Activated CD4-positive, alpha-beta T cell treated with anti-CD3 and anti-CD28 coated beads, Interleukin-2, Interleukin-6, amounts not matched to agents 100 ng/mL and 50 ng/mL, durations not matched to agents 16 hours and 8 hours (primary cell): ENCODE measurements at regions not wholly inside any gene's neighbourhood (a gene's known extent, or its start where the extent isn't known, plus 50 kb on each side); places are given as distances from the start of the nearest gene placed in this dataset.
A peak's percentile ranks its signal among the peaks of the same experiment; 100 is the strongest.
"Not testable (repeated sequence)": the region's sequence is repeated elsewhere in the genome, so short reads cannot be mapped to it uniquely, and the experiment has no call there.

Source experiments
- DNase-seq: peaks from one replicate; pipeline ENCODE4 v3.0.0-alpha.2; 2020

DNA sequence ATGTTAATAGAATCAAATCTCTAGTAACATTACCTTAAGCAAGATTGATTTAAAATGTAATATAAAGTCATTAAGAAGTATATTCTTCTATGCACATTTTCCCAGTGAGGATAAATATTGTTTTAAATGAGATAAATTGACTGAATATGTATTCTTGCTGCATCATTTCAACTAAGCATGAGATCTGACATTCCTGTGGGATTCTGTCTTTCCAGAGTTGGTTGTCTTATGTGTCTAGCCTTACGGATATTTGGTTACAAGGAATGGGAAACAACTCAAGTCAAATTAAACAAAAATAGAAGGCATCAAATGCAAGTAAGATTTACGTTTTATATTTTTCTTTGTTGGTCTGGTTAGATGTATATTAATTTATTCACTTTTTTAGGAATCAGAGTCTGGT is 287.5 kb downstream of the PTGER3 start:
- no peak for DNase-seq

DNA sequence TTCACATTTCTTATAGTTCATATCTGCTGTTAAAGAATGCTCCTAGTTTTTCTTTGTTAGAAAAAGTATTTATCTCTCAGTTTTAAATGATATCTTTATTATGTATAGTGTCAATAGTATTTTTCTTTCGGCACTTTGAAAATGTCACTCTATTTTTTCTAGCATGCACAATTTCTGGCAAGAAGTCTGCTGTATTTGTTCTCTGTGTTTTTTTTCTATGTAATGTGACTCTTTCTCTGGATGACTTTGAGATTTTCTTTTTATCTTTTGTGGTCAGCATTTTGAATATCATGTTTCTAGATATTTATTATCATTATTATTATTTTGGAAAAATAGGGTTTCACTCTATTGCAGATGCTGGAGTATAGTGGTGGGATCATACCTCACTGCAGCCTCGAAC is 285.2 kb downstream of the PTGER3 start:
- DNase-seq = no peak

GRCh38 chr1:70764747-70765146 is 282.9 kb downstream of the PTGER3 start:
- peak; percentile 43 for DNase-seq

DNA sequence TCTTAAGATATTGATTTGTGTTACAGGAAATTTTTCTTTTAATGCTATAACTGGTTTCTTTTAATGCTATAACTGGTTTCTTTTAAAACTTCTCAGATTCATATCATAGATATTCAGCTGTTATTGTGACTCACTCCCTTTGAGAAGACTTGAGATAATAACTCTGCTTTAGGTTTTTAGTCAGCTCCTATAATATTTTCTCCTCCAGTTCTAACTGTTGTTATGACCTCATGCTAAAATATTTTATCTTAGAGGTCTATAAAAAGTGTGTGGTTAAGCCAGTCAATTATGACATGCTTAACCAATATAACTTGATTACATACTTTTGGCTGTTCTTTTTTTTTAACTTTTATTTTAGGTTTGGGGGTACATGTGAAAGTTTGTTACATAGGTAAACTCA is 280.2 kb downstream of the PTGER3 start:
- DNase-seq = no peak

GRCh38 chr1:70768216-70768615 is 279.4 kb downstream of the PTGER3 start:
- DNase-seq = no peak

GRCh38 chr1:70778056-70778762 is 269.4 kb downstream of the PTGER3 start:
- DNase-seq = no peak

DNA sequence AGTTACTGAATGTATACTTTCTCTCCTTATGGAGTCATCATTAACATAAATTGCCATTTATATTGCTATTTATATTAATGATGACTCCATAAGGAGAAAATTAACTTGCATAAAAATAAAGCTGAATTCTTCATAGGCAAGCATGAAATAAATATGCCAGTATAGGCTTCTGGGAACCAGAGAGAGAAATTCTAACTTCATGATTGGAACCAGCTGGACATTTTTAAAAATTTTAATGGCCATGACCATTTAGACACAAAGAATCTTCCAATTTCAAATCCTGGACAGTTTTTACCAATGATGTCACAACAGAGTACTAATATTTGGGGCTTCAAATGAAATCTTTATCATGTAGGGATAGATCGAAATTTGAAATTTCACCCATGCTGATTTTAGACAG is 268.7 kb downstream of the PTGER3 start:
- DNase-seq = no peak

DNA sequence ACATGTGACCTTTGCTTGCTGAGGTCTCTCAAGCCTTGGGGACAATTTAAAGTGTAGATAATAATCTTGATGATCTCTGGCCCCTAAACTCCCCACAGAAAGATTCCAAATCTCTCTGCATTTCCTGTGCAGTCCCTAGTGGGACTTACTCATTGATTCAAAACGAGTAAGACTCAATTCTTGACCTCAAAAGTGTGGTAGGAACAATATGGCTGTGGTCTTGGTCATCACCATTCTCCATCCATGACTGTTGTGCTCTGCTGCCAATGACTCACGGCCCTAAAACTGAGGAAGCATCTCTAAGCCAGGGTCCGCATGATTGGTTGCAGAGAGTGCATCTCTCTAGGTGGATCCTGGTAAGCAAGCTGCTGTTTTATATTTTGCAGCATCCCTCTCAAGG is 268.0 kb downstream of the PTGER3 start:
- peak; percentile 11 for DNase-seq

DNA sequence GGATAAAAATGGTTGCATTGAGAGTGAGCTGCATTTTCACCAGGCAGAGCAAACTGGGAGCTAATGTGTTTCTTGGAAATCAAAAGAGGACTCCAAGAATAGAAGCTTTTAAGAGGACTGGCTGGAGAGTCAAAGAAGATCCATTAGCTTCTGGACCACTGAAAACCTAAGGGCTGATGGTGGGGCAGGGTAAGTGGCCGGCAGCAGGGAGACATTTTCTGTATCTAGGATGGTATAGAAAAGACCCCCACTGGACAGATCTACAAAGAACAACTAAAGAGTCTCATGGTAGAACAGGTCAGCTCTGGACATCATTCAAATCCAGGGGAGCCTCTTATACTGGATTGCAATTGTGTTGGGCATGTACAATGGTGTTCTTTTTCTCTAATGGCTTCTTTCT is 262.3 kb downstream of the PTGER3 start:
- no peak for DNase-seq

GRCh38 chr1:70790232-70790923 is 257.2 kb downstream of the PTGER3 start:
- DNase-seq = no peak

- not testable (repeated sequence) for DNase-seq
Measured at GRCh38 chr1:70795064-70795463, 252.6 kb downstream of the PTGER3 start.

DNA sequence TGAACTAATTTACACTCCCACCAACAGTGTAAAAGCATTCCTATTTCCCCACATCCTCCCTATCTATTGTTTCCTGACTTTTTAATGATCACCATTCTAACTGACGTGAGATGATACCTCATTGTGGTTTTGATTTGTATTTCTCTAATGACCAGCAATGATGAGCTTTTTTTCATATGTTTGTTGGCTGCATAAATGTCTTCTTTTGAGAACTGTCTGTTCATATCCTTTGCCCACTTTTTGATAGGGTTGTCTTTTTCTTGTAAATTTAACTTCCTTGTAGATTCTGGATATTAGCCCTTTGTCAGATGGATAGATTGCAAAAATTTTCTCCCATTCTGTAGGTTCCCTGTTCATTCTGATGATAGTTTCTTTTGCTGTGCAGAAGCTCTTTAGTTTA is 251.3 kb downstream of the PTGER3 start:
- DNase-seq = not testable (repeated sequence)

DNA sequence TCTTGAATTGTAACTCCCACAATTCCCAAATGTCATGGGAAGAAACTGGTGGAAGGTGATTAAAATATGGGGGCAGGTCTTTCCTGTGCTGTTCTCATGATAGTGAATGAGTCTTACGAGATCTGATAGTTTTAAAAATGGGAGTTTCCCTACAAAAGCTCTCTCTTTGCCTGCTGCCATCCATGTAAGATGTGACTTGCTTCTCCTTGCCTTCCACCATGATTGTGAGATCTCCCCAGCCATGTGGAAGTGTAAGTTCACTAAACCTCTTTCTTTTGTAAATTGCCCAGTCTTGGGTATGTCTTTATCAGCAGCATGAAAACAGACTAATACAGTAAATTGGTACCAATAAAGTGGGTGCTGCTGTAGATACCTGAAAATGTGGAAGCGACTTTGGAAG is 245.0 kb downstream of the PTGER3 start:
- DNase-seq = not testable (repeated sequence)

DNA sequence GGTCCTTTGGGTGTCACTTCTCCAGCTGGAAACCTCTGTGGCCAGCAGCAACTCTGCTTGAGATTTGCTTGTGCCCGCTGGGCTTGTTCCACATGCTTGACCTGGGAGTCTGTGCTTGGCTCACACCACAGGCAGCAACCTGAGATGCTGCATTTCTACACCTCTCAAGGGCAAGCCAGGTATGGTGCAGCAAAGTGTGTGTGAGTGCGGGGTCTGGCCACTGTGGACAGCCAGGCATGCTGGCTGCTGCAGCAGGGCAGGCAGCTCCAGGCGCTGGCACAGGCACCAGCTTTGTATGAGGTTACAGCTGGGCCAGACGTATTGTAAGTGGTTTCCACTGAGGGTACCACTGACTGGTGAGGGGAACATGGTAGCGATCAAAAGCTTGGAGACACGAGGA is 242.0 kb downstream of the PTGER3 start:
- DNase-seq = no peak

- no peak for DNase-seq
Measured at GRCh38 chr1:70807088-70807664, 240.4 kb downstream of the PTGER3 start.

GRCh38 chr1:70809069-70809468 is 238.5 kb downstream of the PTGER3 start:
- no peak for DNase-seq

GRCh38 chr1:70811815-70812214 is 235.8 kb downstream of the PTGER3 start:
- DNase-seq = no peak

- DNase-seq = no peak
Measured at GRCh38 chr1:70812442-70813109, 235.0 kb downstream of the PTGER3 start.

- no peak for DNase-seq
Measured at GRCh38 chr1:70818401-70818800, 229.2 kb downstream of the PTGER3 start.

DNA sequence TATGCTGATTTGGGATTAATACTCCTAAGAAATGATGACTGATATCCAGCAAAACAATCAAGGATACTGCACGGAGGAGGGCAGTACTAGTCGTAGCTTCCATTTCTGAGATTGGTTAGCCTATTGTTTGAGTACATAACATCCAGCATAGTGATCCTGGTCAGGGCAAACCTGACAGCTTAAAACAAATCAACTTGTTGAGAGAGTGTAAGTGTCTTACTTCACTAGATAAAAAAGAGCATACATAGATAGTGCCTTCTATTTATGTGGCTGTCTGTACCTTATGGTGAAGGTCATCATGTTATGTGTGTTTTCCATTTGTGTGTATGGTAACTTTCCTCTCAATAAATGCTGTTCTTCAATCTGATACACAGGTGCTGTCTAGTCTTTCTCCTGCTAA is 228.4 kb downstream of the PTGER3 start:
- DNase-seq = no peak

DNA sequence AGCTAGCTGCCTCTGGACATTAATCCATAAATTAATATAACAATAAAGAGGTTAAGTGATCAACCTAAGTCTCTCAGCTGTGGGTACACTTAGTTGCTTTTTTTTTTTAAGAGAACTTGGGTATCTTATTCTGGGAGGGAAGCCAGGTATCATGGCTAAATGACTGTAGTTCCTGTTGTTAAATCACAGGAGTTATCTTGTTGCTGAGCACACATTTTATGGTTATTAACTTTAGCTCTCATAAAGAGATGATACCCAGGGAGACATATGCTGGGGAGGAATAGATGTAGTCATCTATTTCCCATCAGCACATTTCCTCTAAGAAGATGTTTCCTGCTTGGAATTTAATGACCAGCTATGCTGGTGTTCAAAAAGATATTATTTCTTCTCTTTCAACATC is 227.8 kb downstream of the PTGER3 start:
- DNase-seq = no peak

GRCh38 chr1:70820396-70820795 is 227.2 kb downstream of the PTGER3 start:
- DNase-seq = no peak

DNA sequence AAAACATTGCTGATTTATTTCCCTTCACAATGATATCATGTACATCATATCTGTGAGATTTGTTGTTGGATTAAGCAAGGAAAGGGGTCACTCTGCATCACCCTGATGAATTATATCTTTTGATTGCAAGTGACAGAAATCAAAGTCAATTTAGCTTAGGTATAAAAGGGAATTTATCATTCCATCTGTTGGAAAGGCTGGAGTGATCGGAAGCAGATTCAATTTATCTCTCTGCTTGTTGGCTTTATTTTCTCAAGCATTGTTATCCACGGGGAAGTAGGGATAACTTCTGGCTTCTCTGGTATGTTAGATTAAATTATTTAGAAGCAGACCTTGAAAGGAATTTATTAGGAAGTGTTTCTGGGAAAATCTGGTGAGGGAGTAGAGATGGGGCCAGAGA is 226.6 kb downstream of the PTGER3 start:
- DNase-seq = no peak

DNA sequence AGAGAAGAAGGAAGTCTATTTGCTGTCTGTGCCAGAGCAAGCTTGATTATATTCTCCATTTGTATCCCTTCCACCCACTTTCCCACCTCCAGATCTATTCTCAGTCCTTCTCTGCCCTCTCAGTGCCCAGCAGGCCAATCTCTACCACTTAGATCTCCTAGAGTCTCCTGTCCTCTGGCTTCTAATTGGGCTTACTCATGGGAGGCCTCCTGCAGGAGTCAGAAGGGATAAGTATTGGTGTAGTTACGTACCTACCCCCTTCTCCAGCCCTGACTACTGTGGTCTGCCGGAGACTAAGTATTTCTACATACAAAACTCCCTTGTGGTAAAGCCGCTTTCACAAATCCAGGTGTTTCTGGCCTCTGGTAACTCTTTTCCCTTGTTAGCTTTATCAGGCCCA is 221.2 kb downstream of the PTGER3 start:
- no peak for DNase-seq
